ENCODE measurements at regions not wholly inside any gene's neighbourhood (a gene's known extent, or its start where the extent isn't known, plus 50 kb on each side); places are given as distances from the start of the nearest gene placed in this dataset.
"Not testable (repeated sequence)": the region's sequence is repeated elsewhere in the genome, so short reads cannot be mapped to it uniquely, and the experiment has no call there.

DNA sequence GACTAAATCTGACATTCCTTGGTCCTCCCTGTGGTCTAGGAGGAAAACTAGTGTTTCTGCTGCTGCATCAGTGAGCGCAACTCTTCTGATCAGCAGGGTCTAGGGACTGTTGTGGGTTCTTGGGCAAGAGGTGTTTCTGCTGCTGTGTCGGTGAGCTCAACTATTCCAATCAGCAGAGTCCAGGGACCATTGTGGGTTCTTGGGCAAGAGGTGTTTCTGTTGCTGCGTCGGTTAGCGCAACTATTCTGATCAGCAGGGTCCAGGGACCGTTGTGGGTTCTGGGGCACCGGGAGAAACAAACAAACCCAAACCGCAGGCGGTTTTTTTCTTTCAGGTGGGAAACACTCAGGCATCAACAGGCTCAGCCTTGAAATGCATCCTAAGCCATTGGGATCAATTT lies 140.9 kb downstream of the FASLG start:
- H3K27me3 ChIP-seq (ENCODE audit: control insufficient read depth, insufficient read depth, low read length); H3K36me3 ChIP-seq (ENCODE audit: control insufficient read depth, insufficient read depth, low read length); H3K4me3 ChIP-seq (ENCODE audit: low read length); H3K27ac ChIP-seq (ENCODE audit: low read length); H3K9me3 ChIP-seq (ENCODE audit: control insufficient read depth, insufficient read depth, low read length); DNase-seq (ENCODE audit: low read depth, low spot score); H3K4me1 ChIP-seq (ENCODE audit: control insufficient read depth, insufficient read depth, low read length): not testable (repeated sequence)
- no CpG with 5 or more reads among the region's 9 CpGs for WGBS (ENCODE audit: insufficient coverage, insufficient read length)

DNA sequence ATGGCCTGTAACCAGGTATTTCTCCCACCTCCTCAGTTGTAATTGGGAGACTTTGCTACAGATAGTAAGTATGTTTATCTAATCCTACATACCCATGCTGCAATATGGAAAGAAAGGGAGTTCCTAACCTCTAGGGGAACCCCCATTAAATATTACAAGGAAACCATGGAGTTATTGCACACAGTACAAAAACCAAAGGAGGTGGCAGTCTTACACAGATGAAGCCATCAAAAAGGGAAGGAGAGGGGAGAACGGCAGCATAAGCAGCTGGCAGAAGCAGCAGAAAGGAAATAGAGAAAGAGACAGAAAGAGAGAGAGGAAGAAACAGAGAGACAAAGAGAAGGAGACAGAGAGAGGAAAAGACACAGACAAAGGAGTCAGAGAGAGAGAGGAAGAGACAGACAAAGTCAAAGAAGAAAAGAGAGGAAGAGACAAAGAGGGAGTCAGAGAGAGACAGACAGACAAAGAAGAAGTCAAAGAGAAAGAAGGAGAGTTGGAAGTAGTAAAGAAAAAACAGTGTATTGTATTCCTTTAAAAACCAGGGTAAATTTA lies 142.9 kb downstream of the FASLG start:
- WGBS (ENCODE audit: insufficient coverage, insufficient read length): no CpG with 5 or more reads among the region's 1 CpG
- Histone ChIP-seq H3K4me3 (ENCODE audit: low read length) (no peak overlapping the region), H3K9me3 (ENCODE audit: control insufficient read depth, insufficient read depth, low read length) (no peaks in the 10 kb centered on the region), H3K36me3 (ENCODE audit: control insufficient read depth, insufficient read depth, low read length) (no peaks in the 10 kb centered on the region), H3K27ac (ENCODE audit: low read length) (no peak overlapping the region), H3K27me3 (ENCODE audit: control insufficient read depth, insufficient read depth, low read length) (no peaks in the 10 kb centered on the region), H3K4me1 (ENCODE audit: control insufficient read depth, insufficient read depth, low read length) (no peaks in the 10 kb centered on the region)
- DNase-seq (ENCODE audit: low read depth, low spot score): no peak

DNA sequence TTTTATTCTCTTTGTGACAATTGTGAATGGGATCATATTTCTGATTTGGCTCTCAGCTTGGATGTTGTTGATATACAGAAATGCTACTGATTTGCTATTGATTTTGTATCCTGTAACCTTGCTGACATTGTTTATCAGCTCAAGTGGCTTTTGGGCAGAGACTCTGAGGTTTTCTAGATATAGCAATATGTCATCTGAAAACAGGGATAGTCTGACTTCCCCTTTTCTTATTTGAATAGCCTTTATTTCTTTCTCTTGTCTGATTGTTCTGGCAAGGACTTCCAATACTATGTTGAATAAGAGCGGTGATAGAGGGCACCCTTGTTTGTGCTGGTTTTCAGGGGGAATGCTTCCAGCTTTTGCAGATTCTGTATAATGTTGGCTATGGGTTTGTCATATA lies 150.8 kb downstream of the FASLG start:
- Histone ChIP-seq H3K27me3 (ENCODE audit: control insufficient read depth, insufficient read depth, low read length) (no peaks in the 10 kb centered on the region), H3K4me3 (ENCODE audit: low read length) (no peak overlapping the region), H3K4me1 (ENCODE audit: control insufficient read depth, insufficient read depth, low read length) (no peaks in the 10 kb centered on the region), H3K9me3 (ENCODE audit: control insufficient read depth, insufficient read depth, low read length) (no peaks in the 10 kb centered on the region), H3K36me3 (ENCODE audit: control insufficient read depth, insufficient read depth, low read length) (no peaks in the 10 kb centered on the region), H3K27ac (ENCODE audit: low read length) (no peak overlapping the region)
- WGBS (ENCODE audit: insufficient coverage, insufficient read length): no CpG with 5 or more reads among the region's 1 CpG
- no peak for DNase-seq (ENCODE audit: low read depth, low spot score)

DNA sequence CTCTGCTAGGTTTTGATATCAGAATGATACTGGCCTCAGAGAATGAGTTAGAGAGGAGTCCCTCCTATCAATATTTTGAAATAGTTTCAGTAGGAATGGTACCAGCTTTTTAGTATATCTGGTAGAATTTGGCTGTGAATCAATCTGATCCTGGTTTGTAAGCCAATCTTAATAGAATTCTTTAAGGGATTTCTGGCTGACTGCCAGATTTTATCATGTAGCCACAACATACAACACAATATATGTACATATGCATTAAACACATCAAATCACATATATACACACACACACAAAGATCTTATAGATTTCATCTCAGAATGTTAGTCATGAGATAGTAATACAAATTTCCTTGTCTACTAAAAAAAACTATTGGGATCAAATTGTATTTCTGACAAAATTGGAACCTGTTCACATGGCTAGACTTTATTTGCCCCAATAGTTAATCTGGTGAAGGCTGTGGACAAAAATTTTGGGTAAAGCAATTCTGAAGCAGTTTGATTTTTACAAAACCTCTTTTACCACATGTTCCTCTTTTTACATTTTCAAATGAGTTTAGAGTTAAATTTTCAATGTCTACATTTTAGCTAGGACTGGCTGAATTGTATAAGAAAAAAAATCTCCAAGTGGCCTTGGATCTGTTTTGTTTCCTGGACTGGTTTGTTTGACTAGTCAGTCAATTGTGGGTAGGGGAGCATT lies 151.7 kb downstream of the FASLG start:
- H3K36me3 ChIP-seq (ENCODE audit: control insufficient read depth, insufficient read depth, low read length): no peaks in the 10 kb centered on the region
- no peak overlapping the region for H3K4me3 ChIP-seq (ENCODE audit: low read length)
- no peak for DNase-seq (ENCODE audit: low read depth, low spot score)
- no peak overlapping the region for H3K27ac ChIP-seq (ENCODE audit: low read length)
- no peaks in the 10 kb centered on the region for H3K27me3 ChIP-seq (ENCODE audit: control insufficient read depth, insufficient read depth, low read length)
- no peaks in the 10 kb centered on the region for H3K4me1 ChIP-seq (ENCODE audit: control insufficient read depth, insufficient read depth, low read length)
- no peaks in the 10 kb centered on the region for H3K9me3 ChIP-seq (ENCODE audit: control insufficient read depth, insufficient read depth, low read length)

DNA sequence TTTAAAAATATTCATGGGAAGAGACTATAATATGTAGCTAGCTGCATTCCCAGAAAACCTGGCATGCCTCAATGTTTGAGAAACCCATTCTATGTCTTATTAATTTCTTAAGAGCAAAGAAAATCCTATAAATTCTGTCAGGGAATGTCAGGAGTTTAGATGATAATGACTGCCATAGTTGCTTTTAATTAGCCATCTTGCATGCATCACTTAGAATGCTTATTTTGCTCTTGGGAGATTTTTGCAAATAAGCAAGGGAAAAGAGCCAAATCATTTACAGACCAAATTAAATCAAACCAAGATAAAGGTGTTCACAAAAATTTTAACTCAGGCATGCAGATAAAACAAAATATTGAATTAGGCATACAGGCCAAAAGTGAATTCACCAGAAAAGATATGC lies 152.8 kb downstream of the FASLG start:
- DNase-seq (ENCODE audit: low read depth, low spot score): no peak
- Histone ChIP-seq H3K4me3 (ENCODE audit: low read length) (no peak overlapping the region), H3K27ac (ENCODE audit: low read length) (no peak overlapping the region), H3K36me3 (ENCODE audit: control insufficient read depth, insufficient read depth, low read length) (no peaks in the 10 kb centered on the region), H3K4me1 (ENCODE audit: control insufficient read depth, insufficient read depth, low read length) (no peaks in the 10 kb centered on the region), H3K27me3 (ENCODE audit: control insufficient read depth, insufficient read depth, low read length) (no peaks in the 10 kb centered on the region), H3K9me3 (ENCODE audit: control insufficient read depth, insufficient read depth, low read length) (no peaks in the 10 kb centered on the region)

DNA sequence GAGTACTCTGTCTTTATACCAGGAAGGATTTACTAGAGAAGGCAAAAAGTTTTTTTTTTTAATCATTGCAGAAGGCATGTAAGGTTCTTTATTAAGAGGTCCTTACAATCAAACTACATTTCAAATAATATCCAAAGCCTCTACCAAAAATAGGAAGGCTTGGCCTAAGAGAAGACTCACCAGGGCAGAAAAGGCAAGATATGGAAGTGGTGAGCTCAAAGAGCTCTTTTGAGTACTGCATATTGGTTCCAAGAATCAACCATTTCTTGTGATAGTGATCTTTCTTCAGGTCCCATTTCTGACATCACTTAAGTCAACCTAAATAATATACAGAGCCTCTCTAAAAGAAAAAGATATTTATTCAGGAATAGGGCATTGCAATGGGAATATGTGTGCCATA lies 153.2 kb downstream of the FASLG start:
- H3K4me3 ChIP-seq (ENCODE audit: low read length): no peak overlapping the region
- no peak overlapping the region for H3K27ac ChIP-seq (ENCODE audit: low read length)
- H3K9me3 ChIP-seq (ENCODE audit: control insufficient read depth, insufficient read depth, low read length): no peaks in the 10 kb centered on the region
- H3K36me3 ChIP-seq (ENCODE audit: control insufficient read depth, insufficient read depth, low read length): no peaks in the 10 kb centered on the region
- H3K27me3 ChIP-seq (ENCODE audit: control insufficient read depth, insufficient read depth, low read length): no peaks in the 10 kb centered on the region
- no peak for DNase-seq (ENCODE audit: low read depth, low spot score)
- no peaks in the 10 kb centered on the region for H3K4me1 ChIP-seq (ENCODE audit: control insufficient read depth, insufficient read depth, low read length)

DNA sequence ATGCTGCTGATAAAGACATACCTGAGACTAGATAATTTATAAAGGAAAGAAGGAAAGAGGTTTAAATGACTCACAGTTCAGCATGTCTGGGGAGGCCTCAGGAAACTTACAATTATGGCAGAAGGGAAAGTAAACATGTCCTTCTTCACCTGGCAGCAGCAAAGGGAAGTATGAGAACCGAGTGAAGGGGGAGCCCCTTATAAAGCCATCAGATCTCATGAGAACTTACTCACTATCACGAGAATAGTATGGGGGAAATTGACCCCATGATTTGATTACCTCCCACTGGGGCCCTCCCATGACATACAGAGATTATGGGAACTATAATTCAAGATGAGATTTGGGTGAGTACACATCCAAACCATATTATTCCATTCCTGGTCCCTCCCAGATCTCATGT lies 154.4 kb downstream of the FASLG start:
- WGBS (ENCODE audit: insufficient coverage, insufficient read length): no CpG with 5 or more reads among the region's 2 CpGs
- Histone ChIP-seq H3K4me1 (ENCODE audit: control insufficient read depth, insufficient read depth, low read length) (no peaks in the 10 kb centered on the region), H3K9me3 (ENCODE audit: control insufficient read depth, insufficient read depth, low read length) (no peaks in the 10 kb centered on the region), H3K27ac (ENCODE audit: low read length) (no peak overlapping the region), H3K27me3 (ENCODE audit: control insufficient read depth, insufficient read depth, low read length) (no peaks in the 10 kb centered on the region), H3K36me3 (ENCODE audit: control insufficient read depth, insufficient read depth, low read length) (no peaks in the 10 kb centered on the region), H3K4me3 (ENCODE audit: low read length) (no peak overlapping the region)
- no peak for DNase-seq (ENCODE audit: low read depth, low spot score)

DNA sequence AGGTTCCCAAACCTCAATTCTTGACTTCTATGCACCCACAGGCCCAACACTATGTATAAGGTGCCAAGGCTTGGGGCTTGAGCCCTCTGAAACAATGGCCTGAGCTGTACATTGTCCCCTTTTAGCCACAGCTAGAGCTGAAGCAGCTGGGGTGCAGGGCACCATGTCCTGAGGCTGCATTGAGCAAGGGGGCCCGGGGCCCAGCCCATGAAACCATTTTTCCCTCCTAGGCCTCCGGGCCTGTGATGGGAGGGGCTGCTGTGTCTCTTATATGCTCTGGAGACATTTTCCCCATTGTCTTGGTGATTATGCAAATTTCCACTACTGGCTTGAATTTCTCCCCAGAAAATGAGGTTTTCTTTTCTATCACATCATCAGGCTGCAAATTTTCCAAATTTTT lies 155.5 kb downstream of the FASLG start:
- Histone ChIP-seq H3K9me3 (ENCODE audit: control insufficient read depth, insufficient read depth, low read length) (no peaks in the 10 kb centered on the region), H3K4me3 (ENCODE audit: low read length) (no peak overlapping the region), H3K27me3 (ENCODE audit: control insufficient read depth, insufficient read depth, low read length) (no peaks in the 10 kb centered on the region), H3K4me1 (ENCODE audit: control insufficient read depth, insufficient read depth, low read length) (no peaks in the 10 kb centered on the region), H3K27ac (ENCODE audit: low read length) (no peak overlapping the region), H3K36me3 (ENCODE audit: control insufficient read depth, insufficient read depth, low read length) (no peaks in the 10 kb centered on the region)
- DNase-seq (ENCODE audit: low read depth, low spot score): no peak
- WGBS (ENCODE audit: insufficient coverage, insufficient read length): no CpG with 5 or more reads among the region's 2 CpGs

DNA sequence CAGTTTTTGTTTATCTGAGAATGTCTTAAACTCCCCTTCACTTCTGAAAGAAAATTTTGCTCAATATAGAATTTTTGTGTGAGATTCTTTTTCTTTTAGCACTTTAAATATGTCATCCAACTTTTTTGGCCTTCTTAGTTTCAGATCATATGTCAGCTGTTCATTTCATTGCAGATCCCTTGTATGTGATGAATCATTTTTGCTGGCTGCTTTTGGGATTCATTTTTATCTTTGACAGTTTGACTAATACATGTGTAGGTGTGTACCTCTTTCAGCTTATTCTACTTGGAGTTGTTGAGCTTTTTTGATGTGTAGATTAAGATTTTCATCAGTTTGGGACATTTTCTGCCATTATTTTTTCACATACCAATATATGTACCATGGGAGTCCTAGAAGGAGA lies 156.8 kb downstream of the FASLG start:
- H3K27me3 ChIP-seq (ENCODE audit: control insufficient read depth, insufficient read depth, low read length): no peaks in the 10 kb centered on the region
- H3K9me3 ChIP-seq (ENCODE audit: control insufficient read depth, insufficient read depth, low read length): no peaks in the 10 kb centered on the region
- no peak overlapping the region for H3K4me3 ChIP-seq (ENCODE audit: low read length)
- H3K27ac ChIP-seq (ENCODE audit: low read length): no peak overlapping the region
- no peaks in the 10 kb centered on the region for H3K36me3 ChIP-seq (ENCODE audit: control insufficient read depth, insufficient read depth, low read length)
- no peak for DNase-seq (ENCODE audit: low read depth, low spot score)
- H3K4me1 ChIP-seq (ENCODE audit: control insufficient read depth, insufficient read depth, low read length): no peaks in the 10 kb centered on the region; the same call in 1 of the 2 replicates

DNA sequence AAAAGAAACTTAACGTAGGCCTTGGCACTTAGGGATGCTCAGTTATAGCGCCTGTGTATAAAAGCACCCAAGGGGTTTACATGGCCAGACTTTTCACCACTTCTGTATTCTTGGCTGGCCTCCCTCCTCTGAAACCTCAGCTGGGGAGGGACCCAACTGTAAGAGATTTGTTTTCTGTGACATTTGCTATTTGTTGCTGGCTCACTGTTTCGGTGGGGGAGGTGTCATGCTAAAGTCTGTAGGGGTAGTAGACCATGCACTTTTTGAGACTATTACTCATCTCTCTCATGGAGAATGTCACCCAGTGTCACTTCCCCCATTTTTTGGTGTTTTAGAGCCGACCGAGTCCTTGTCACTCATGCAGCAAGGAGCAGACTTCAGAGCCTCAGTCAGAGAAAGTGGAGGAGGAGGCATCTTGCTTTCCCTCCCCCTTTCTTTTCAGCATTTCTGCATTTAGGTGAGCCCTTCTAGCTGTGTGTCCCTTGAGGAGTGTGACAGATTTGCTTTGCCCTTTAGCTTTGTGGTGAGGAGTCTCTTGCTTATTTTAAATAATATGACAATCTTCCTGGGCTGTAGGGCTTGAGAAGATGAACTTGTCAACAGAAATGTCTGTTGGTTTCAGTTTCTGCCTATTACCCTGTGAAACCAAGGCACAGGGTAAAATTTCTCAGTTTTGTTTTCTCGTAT lies 160.1 kb downstream of the FASLG start:
- Histone ChIP-seq H3K27ac (ENCODE audit: low read length) (no peak overlapping the region), H3K9me3 (ENCODE audit: control insufficient read depth, insufficient read depth, low read length) (no peaks in the 10 kb centered on the region), H3K4me3 (ENCODE audit: low read length) (no peak overlapping the region), H3K36me3 (ENCODE audit: control insufficient read depth, insufficient read depth, low read length) (no peaks in the 10 kb centered on the region), H3K4me1 (ENCODE audit: control insufficient read depth, insufficient read depth, low read length) (no peaks in the 10 kb centered on the region; the same call in 1 of the 2 replicates), H3K27me3 (ENCODE audit: control insufficient read depth, insufficient read depth, low read length) (no peaks in the 10 kb centered on the region)
- WGBS (ENCODE audit: insufficient coverage, insufficient read length): no CpG with 5 or more reads among the region's 6 CpGs
- no peak for DNase-seq (ENCODE audit: low read depth, low spot score)
